ENCODE measurements at regions not wholly inside any gene's neighbourhood (a gene's known extent, or its start where the extent isn't known, plus 50 kb on each side); places are given as distances from the start of the nearest gene placed in this dataset.

DNA sequence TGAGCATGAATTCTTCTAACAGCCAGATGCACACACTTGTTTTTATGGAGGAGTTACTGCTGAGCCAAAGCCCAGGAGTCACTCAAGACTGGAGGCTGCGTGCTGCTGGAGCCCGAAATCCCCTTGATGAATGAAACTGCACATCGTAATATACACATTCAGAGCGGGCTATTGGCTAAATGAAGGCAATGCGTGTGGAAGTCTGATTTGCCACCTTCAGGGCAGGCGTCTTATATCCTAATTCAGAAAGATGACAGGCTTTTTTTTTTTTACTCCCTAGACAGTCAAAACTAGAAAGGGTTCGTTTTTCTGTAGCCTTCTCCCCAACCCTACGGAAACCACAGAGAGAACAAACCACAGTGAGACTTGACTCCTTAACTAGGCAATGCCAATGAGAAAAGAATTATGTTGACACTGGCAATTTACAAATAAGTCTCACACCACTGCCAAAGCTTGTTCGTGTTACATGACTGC lies 227.2 kb upstream of the KLF14 start:
- H2AFZ ChIP-seq (ENCODE audit: low read depth, low read length, poor library complexity, severe bottlenecking) = no peak overlapping the region
- H3K4me3 ChIP-seq (replicated peaks in 1 of 2; ENCODE audit: low read depth in 1 of 2, low read length in 2 of 2) = peak overlapping the region; percentile 57 to 64
- ChIA-PET CTCF (interaction anchor here (0.9 to 2.7 kb wide), 10 partner anchors 9 to 80 kb away, joined by 3 to 16 read pairs (median 10); no protein-coding TSS in a partner anchor), RAD21 (ENCODE audit: low non-redundant PET in 1 of 2, low total read pairs in 2 of 2, uncharacterized antibody in 2 of 2, unreplicated experiment in 2 of 2) (interaction anchor here in 1 of 2 experiments (1.2 kb wide), 1 partner anchor 79 kb away, joined by 3 read pairs; no protein-coding TSS in a partner anchor), POLR2A (interaction anchor here (0.5 to 4.2 kb wide), 23 partner anchors 9 to 79 kb away, joined by 3 to 30 read pairs (median 5); no protein-coding TSS in a partner anchor)
- no TSS peak for BruUV-seq (replicated peaks)
- H3K36me3 ChIP-seq (ENCODE audit: control insufficient read depth in 1 of 2, insufficient read depth in 2 of 2, low read length in 2 of 2) = peaks cover 8 to 15% of the 10 kb centered on the region in 2 experiments; a peak in 3 of 4 replicates
- peak overlapping the region; percentile 91 for H3K27ac ChIP-seq (ENCODE audit: low read depth, low read length)
- H3K27me3 ChIP-seq (ENCODE audit: insufficient read depth, low read length) = no peaks in the 10 kb centered on the region
- intact Hi-C loops (cut with micrococcal nuclease) = loop anchor here (2.0 kb wide), 3 partner anchors 48 to 64 kb away; no protein-coding TSS in a partner anchor
- H3K9me2 ChIP-seq (ENCODE audit: insufficient read depth) = no peaks in the 10 kb centered on the region
- H3K9me3 ChIP-seq (ENCODE audit: control insufficient read depth in 1 of 2, insufficient read depth in 1 of 2, low read depth in 1 of 2, low read length in 2 of 2) = no peaks in the 10 kb centered on the region
- ATAC-seq = peak; percentile 69
- peak overlapping the region; percentile 84 for H3K4me2 ChIP-seq (ENCODE audit: low read length)
- H3K9ac ChIP-seq (ENCODE audit: low read length) = peak overlapping the region; percentile 86
- H3K4me1 ChIP-seq (ENCODE audit: control insufficient read depth in 1 of 2, insufficient read depth in 2 of 2, low read length in 2 of 2) = peaks cover 48 to 83% of the 10 kb centered on the region in 2 experiments
- peak; percentile 75 for DNase-seq (ENCODE audit: low read depth, low spot score)
- TF ChIP-seq REST (IDR thresholded peaks at IDR 0.05; ENCODE audit: low read depth) (no peak), POLR2A (IDR thresholded peaks at IDR 0.05; ENCODE audit: borderline replicate concordance, extremely low read depth, insufficient read depth, insufficient read length) (peak; percentile 66), POLR2AphosphoS5 (IDR thresholded peaks at IDR 0.05; ENCODE audit: low read depth, low read length) (peak; percentile 89), SIN3A (IDR thresholded peaks at IDR 0.05; ENCODE audit: low read depth) (peak; percentile 60)
- no peaks in the 10 kb centered on the region for H4K20me1 ChIP-seq (ENCODE audit: insufficient read depth)
- H3K79me2 ChIP-seq (ENCODE audit: insufficient read depth, low read length) = peaks cover 77% of the 10 kb centered on the region

DNA sequence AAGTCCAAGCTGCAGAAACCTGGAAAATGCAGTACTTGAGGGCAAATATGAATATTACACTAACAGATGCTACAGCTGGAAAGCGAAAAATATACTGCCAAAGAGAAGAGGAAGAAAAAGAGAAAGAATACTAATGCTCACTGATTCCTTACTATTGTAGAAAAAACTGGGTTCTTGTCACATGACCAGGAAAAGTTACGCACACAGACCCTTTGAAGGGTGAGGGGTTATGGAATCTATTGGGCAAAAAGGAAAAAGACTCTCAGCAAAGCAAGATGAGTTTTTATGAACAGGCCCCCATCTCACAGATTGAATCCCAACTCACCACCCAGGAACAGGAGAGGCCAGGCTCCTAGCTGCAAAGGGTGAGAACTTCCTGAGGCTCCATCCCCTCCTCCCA lies 228.1 kb upstream of the KLF14 start:
- peak overlapping the region; percentile 86 for H3K9ac ChIP-seq (ENCODE audit: low read length)
- H3K79me2 ChIP-seq (ENCODE audit: insufficient read depth, low read length) = peaks cover 68% of the 10 kb centered on the region
- H3K27me3 ChIP-seq (ENCODE audit: insufficient read depth, low read length) = no peaks in the 10 kb centered on the region
- TF ChIP-seq TCF7L2 (IDR thresholded peaks at IDR 0.05; ENCODE audit: borderline replicate concordance, extremely low read depth, insufficient read depth, insufficient read length) (no peak), ZNF274 (IDR thresholded peaks at IDR 0.05; ENCODE audit: low read depth, low read length) (no peak)
- no peak for ATAC-seq
- ChIA-PET CTCF (interaction anchor here (1.2 to 2.4 kb wide), 2 partner anchors 10 to 20 kb away, joined by 3 to 10 read pairs; no protein-coding TSS in a partner anchor), POLR2A (interaction anchor here (0.7 to 4.2 kb wide), 8 partner anchors 9 to 65 kb away, joined by 3 to 24 read pairs (median 7); no protein-coding TSS in a partner anchor), RAD21 (ENCODE audit: low non-redundant PET in 1 of 2, low total read pairs in 2 of 2, uncharacterized antibody in 2 of 2, unreplicated experiment in 2 of 2) (no interaction called here)
- H2AFZ ChIP-seq (ENCODE audit: low read depth, low read length, poor library complexity, severe bottlenecking) = no peak overlapping the region
- H3K4me1 ChIP-seq (ENCODE audit: control insufficient read depth in 1 of 2, insufficient read depth in 2 of 2, low read length in 2 of 2) = peaks cover 38 to 83% of the 10 kb centered on the region in 2 experiments
- H3K27ac ChIP-seq (ENCODE audit: low read depth, low read length) = peak overlapping the region; percentile 91
- H4K20me1 ChIP-seq (ENCODE audit: insufficient read depth) = no peaks in the 10 kb centered on the region
- intact Hi-C loops (cut with micrococcal nuclease) = no loop called here
- H3K9me2 ChIP-seq (ENCODE audit: insufficient read depth) = no peaks in the 10 kb centered on the region
- DNase-seq (ENCODE audit: low read depth, low spot score) = no peak
- no peaks in the 10 kb centered on the region for H3K9me3 ChIP-seq (ENCODE audit: control insufficient read depth in 1 of 2, insufficient read depth in 1 of 2, low read depth in 1 of 2, low read length in 2 of 2)
- peak overlapping the region; percentile 84 for H3K4me2 ChIP-seq (ENCODE audit: low read length)
- peaks cover under 1 to 11% of the 10 kb centered on the region in 2 experiments; a peak in 3 of 4 replicates for H3K36me3 ChIP-seq (ENCODE audit: control insufficient read depth in 1 of 2, insufficient read depth in 2 of 2, low read length in 2 of 2)
- BruUV-seq (replicated peaks) = no TSS peak
- no peak overlapping the region for H3K4me3 ChIP-seq (replicated peaks in 1 of 2; ENCODE audit: low read depth in 1 of 2, low read length in 2 of 2)
